Islet of Langerhans (tissue), 1 donor: ENCODE measurements at regions not wholly inside any gene's neighbourhood (a gene's known extent, or its start where the extent isn't known, plus 50 kb on each side); places are given as distances from the start of the nearest gene placed in this dataset.
"Not testable (repeated sequence)": the region's sequence is repeated elsewhere in the genome, so short reads cannot be mapped to it uniquely, and the experiment has no call there.

ENCODE experiments used
- FAIRE-seq: peaks from one replicate; lab custom pipeline; 2011; peaks lifted over from hg19 to GRCh38; lab: Jason Lieb, UNC

GRCh38 chr3:21894459-21895340 lies 143.7 kb upstream of the ZNF385D start:
- peak; percentile 99 for FAIRE-seq

- no peak for FAIRE-seq
Measured at GRCh38 chr3:21898316-21898715, 147.3 kb upstream of the ZNF385D start.

- FAIRE-seq = no peak
Measured at GRCh38 chr3:21901484-21901883, 150.5 kb upstream of the ZNF385D start.

- no peak for FAIRE-seq
Measured at GRCh38 chr3:21902956-21903355, 151.9 kb upstream of the ZNF385D start.

GRCh38 chr3:21909096-21909495 lies 158.1 kb upstream of the ZNF385D start:
- no peak for FAIRE-seq

- FAIRE-seq = no peak
Measured at GRCh38 chr3:21912711-21913110, 161.7 kb upstream of the ZNF385D start.

- peak; percentile 90 for FAIRE-seq
Measured at GRCh38 chr3:21913791-21914190, 162.8 kb upstream of the ZNF385D start.

- FAIRE-seq = peak; percentile 68
Measured at GRCh38 chr3:21914451-21914850, 163.4 kb upstream of the ZNF385D start.

- FAIRE-seq = no peak
Measured at GRCh38 chr3:21919383-21919782, 168.4 kb upstream of the ZNF385D start.

GRCh38 chr3:21920421-21920861 lies 169.4 kb upstream of the ZNF385D start:
- FAIRE-seq = no peak

- FAIRE-seq = not testable (repeated sequence)
Measured at GRCh38 chr3:21923156-21923555, 172.1 kb upstream of the ZNF385D start.

- no peak for FAIRE-seq
Measured at GRCh38 chr3:21927261-21927660, 176.3 kb upstream of the ZNF385D start.

- no peak for FAIRE-seq
Measured at GRCh38 chr3:21934591-21934990, 183.6 kb upstream of the ZNF385D start.

- no peak for FAIRE-seq
Measured at GRCh38 chr3:21936207-21936606, 185.2 kb upstream of the ZNF385D start.

- no peak for FAIRE-seq
Measured at GRCh38 chr3:21938267-21938681, 187.3 kb upstream of the ZNF385D start.

GRCh38 chr3:21942328-21942727 lies 191.3 kb upstream of the ZNF385D start:
- peak; percentile 91 for FAIRE-seq

- FAIRE-seq = no peak
Measured at GRCh38 chr3:21944251-21944650, 193.2 kb upstream of the ZNF385D start.

GRCh38 chr3:21952856-21953255 lies 201.8 kb upstream of the ZNF385D start:
- FAIRE-seq = no peak

GRCh38 chr3:21954709-21955108 lies 203.7 kb upstream of the ZNF385D start:
- FAIRE-seq = no peak

- FAIRE-seq = no peak
Measured at GRCh38 chr3:21955406-21955805, 204.4 kb upstream of the ZNF385D start.

- FAIRE-seq = no peak
Measured at GRCh38 chr3:21960033-21960432, 209.0 kb upstream of the ZNF385D start.

GRCh38 chr3:21962456-21962855 lies 211.4 kb upstream of the ZNF385D start:
- FAIRE-seq = peak; percentile 61

- not testable (repeated sequence) for FAIRE-seq
Measured at GRCh38 chr3:21966457-21966856, 215.4 kb upstream of the ZNF385D start.

- no peak for FAIRE-seq
Measured at GRCh38 chr3:21979706-21980105, 228.7 kb upstream of the ZNF385D start.
